ENCODE measurements at regions not wholly inside any gene's neighbourhood (a gene's known extent, or its start where the extent isn't known, plus 50 kb on each side); places are given as distances from the start of the nearest gene placed in this dataset.
A peak's percentile ranks its signal among the peaks of the same experiment; 100 is the strongest.

- ChIA-PET CTCF (no interaction called here), POLR2A (ENCODE audit: unreplicated experiment) (interaction anchor here (0.6 kb wide), 1 partner anchor 164 kb away, joined by 5 read pairs; no protein-coding TSS in a partner anchor)
- H3K4me2 ChIP-seq, result no peak overlapping the region
- no peaks in the 10 kb centered on the region for H3K27me3 ChIP-seq (ENCODE audit: insufficient read depth, low read depth)
- peak in 1 of 2 experiments; percentile 54 for DNase-seq
- no peaks in the 10 kb centered on the region for H4K20me1 ChIP-seq (ENCODE audit: insufficient read depth)
- H3F3A ChIP-seq (ENCODE audit: insufficient read depth, low read depth), result peaks cover 14% of the 10 kb centered on the region
- H3K4me3 ChIP-seq, result no peak overlapping the region
- H3K27ac ChIP-seq, result no peak overlapping the region
- no peaks in the 10 kb centered on the region for H3K9me2 ChIP-seq (ENCODE audit: insufficient read depth)
- H3K9me3 ChIP-seq (ENCODE audit: insufficient read depth, low read depth), result no peaks in the 10 kb centered on the region
- no peaks in the 10 kb centered on the region for H3K36me3 ChIP-seq (ENCODE audit: low read depth)
- H3K4me1 ChIP-seq (replicated peaks; ENCODE audit: insufficient read depth), result peaks cover 43% of the 10 kb centered on the region
- intact Hi-C loops (cut with micrococcal nuclease; ENCODE audit: unreplicated experiment), result loop anchor here (10.0 kb wide), 3 partner anchors 421 to 671 kb away; no protein-coding TSS in a partner anchor
- no peak overlapping the region for H2AFZ ChIP-seq
- BruUV-seq (replicated peaks), result no TSS peak
- no peaks in the 10 kb centered on the region for H3K79me2 ChIP-seq (ENCODE audit: low read depth)
- TF ChIP-seq EZH2 (IDR thresholded peaks at IDR 0.05; ENCODE audit: low read depth), result no peak
- no peak for TF ChIP-seq CTCF (conservative IDR thresholded peaks at IDR 0.05)
Measured at GRCh38 chr15:69573815-69574475, 121.3 kb downstream of the RPLP1 start.

- ChIA-PET POLR2A (ENCODE audit: unreplicated experiment) (no interaction called here), CTCF (no interaction called here)
- no peak overlapping the region for H3K4me3 ChIP-seq
- TF ChIP-seq CTCF (conservative IDR thresholded peaks at IDR 0.05) (no peak), EZH2 (IDR thresholded peaks at IDR 0.05; ENCODE audit: low read depth) (no peak)
- no peak for DNase-seq
- H3K9me2 ChIP-seq (ENCODE audit: insufficient read depth), result no peaks in the 10 kb centered on the region
- H3K27ac ChIP-seq, result no peak overlapping the region
- BruUV-seq (replicated peaks), result no TSS peak
- no peak overlapping the region for H3K4me2 ChIP-seq
- H3K27me3 ChIP-seq (ENCODE audit: insufficient read depth, low read depth), result no peaks in the 10 kb centered on the region
- no peaks in the 10 kb centered on the region for H4K20me1 ChIP-seq (ENCODE audit: insufficient read depth)
- H3K36me3 ChIP-seq (ENCODE audit: low read depth), result no peaks in the 10 kb centered on the region
- intact Hi-C loops (cut with micrococcal nuclease; ENCODE audit: unreplicated experiment), result loop anchor here (10.0 kb wide), 3 partner anchors 420 to 670 kb away; no protein-coding TSS in a partner anchor
- H3K9me3 ChIP-seq (ENCODE audit: insufficient read depth, low read depth), result no peaks in the 10 kb centered on the region
- H3K4me1 ChIP-seq (replicated peaks; ENCODE audit: insufficient read depth), result peaks cover 49% of the 10 kb centered on the region
- no peak overlapping the region for H2AFZ ChIP-seq
- H3F3A ChIP-seq (ENCODE audit: insufficient read depth, low read depth), result peaks cover 20% of the 10 kb centered on the region
- H3K79me2 ChIP-seq (ENCODE audit: low read depth), result no peaks in the 10 kb centered on the region
Measured at GRCh38 chr15:69574506-69574905, 121.9 kb downstream of the RPLP1 start.

GRCh38 chr15:69575387-69575786 is 122.8 kb downstream of the RPLP1 start:
- Histone ChIP-seq H3K4me3 (no peak overlapping the region), H3K27me3 (ENCODE audit: insufficient read depth, low read depth) (no peaks in the 10 kb centered on the region), H3K27ac (no peak overlapping the region), H3K4me1 (replicated peaks; ENCODE audit: insufficient read depth) (peaks cover 58% of the 10 kb centered on the region), H3K79me2 (ENCODE audit: low read depth) (no peaks in the 10 kb centered on the region), H3K9me3 (ENCODE audit: insufficient read depth, low read depth) (no peaks in the 10 kb centered on the region), H3K4me2 (no peak overlapping the region), H3K36me3 (ENCODE audit: low read depth) (no peaks in the 10 kb centered on the region), H4K20me1 (ENCODE audit: insufficient read depth) (no peaks in the 10 kb centered on the region), H2AFZ (no peak overlapping the region), H3K9me2 (ENCODE audit: insufficient read depth) (no peaks in the 10 kb centered on the region), H3F3A (ENCODE audit: insufficient read depth, low read depth) (peaks cover 28% of the 10 kb centered on the region)
- ChIA-PET POLR2A (ENCODE audit: unreplicated experiment) (interaction anchor here (0.7 kb wide), 1 partner anchor 18 kb away, joined by 3 read pairs; no protein-coding TSS in a partner anchor), CTCF (interaction anchor here (0.6 to 1.1 kb wide), 2 partner anchors 16 to 146 kb away, joined by 4 to 5 read pairs; no protein-coding TSS in a partner anchor)
- no TSS peak for BruUV-seq (replicated peaks)
- TF ChIP-seq EZH2 (IDR thresholded peaks at IDR 0.05; ENCODE audit: low read depth), result no peak
- TF ChIP-seq CTCF (conservative IDR thresholded peaks at IDR 0.05), result no peak
- intact Hi-C loops (cut with micrococcal nuclease; ENCODE audit: unreplicated experiment), result loop anchor here (5.0 to 10.0 kb wide), 6 partner anchors 277 to 917 kb away; no protein-coding TSS in a partner anchor
- no peak for DNase-seq

All from PC-9 (cell line).